GM18870 (cell line): ENCODE measurements at regions not wholly inside any gene's neighbourhood (a gene's known extent, or its start where the extent isn't known, plus 50 kb on each side); places are given as distances from the start of the nearest gene placed in this dataset.

Source experiments
- ATAC-seq: cut with Tn5 transposase; IDR thresholded peaks from one replicate; pipeline ENCODE4 v1.9.1; 2021; ENCODE audit warnings: moderate library complexity; ENCODE audit not compliant: unreplicated experiment

DNA sequence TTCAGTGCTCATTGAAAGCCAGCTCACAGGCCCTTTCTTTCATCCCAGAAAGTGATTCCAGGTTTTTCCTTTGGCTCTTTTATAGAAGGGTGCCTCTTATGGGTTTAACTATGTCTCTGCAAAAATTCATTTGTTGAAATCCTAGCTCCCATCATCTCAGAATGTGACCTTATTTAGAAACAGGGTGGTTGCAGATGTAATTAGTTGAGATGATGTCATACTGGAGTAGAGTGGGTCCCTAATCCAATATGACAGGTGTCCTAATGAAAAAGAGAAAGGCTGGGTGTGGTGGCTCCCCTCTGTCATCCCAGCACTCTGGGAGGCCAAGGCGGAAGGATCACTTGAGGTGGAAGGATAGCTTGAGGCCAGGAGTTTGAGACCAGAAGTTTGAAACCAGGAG is 64.2 kb upstream of the FAM20A start:
- ATAC-seq, result no peak

DNA sequence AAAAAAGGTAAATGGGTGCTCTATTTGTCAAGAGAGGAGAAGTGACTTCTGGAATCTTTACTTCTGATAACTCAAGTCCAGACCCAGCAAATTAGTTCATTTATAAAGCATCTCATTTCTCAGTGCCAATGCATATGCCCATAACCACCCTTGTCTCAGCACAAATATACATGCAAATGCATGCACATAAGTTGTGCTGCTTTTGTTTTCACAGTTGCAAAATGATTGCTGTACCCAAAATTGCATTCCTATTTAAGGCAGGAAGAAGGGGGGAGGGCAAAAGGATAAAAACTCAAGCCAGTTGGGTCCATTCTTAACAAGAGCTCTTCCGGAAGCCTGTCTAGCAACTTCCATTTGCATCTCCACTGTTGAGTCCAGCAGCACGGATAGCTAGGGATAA is 61.3 kb upstream of the FAM20A start:
- ATAC-seq, result no peak

DNA sequence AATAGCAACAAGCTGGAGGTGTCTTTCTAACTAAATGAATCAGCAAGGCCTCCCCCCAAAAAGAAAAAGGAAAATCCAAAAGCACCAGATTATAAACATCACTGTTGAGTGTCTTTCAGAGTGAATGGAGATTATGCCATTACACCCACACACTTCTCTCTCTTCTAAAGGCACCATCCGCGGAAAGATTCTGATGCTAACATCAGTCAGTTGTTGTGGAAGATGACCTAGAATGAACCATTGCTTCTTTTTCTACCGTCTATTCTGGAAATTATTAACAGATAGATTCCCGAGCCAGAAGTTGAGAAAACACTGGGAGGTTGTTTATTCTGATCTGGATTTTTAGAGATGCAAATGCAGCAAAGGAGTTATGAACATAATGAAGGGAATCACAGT is 60.9 kb upstream of the FAM20A start:
- ATAC-seq, result no peak

DNA sequence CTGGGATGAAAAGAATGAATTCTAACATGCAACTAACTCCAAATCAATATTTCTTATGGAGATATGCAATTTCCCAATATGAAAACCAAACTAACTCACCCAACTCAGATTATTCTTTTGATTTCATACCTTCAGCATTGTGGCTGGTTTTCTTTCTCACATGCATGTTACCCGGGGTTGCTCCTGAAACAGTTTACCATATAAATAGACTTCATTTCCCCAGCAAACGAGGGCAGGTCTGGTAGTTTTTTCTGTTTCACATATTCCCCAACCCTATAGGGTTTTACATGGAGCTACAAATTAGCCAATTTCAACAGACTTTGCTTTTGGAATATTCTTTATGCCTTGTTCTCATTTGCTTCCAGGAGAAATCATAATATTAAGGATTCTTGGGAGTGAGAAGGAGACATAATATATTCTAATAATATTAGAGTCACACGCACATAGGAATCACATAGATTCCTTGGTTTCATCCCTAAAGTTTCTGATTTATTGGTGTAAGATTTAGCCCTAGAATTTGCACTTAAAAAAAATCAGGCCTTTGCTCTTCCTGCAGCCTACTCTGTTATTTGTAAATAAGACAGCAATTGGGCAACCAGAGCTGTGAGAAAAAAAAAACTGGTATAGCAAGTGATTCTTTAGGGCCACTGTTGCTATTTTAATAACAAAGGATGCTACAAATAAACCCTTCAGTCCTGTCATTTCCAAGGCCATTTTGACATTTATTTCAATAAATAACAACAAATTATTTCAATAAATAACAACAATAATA is 60.3 kb upstream of the FAM20A start:
- ATAC-seq, result no peak

DNA sequence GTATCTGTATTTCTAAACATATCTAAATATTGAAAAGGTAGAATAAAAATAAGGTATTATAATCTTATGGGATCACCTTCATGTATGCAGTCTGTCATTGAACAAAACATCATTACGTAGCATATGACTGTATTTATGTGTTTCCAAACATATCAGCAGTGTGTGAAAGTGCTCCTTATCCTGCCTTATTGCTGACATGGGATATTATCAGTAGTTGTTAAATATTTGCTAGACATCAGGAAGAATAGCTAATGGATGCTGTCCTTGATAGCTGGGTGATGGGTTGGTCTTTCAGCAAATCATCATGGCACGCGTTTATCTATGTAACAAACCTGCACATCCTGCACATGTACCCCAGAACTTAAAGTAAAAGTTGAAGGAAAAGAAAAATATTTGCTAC is 59.1 kb upstream of the FAM20A start:
- no peak for ATAC-seq

DNA sequence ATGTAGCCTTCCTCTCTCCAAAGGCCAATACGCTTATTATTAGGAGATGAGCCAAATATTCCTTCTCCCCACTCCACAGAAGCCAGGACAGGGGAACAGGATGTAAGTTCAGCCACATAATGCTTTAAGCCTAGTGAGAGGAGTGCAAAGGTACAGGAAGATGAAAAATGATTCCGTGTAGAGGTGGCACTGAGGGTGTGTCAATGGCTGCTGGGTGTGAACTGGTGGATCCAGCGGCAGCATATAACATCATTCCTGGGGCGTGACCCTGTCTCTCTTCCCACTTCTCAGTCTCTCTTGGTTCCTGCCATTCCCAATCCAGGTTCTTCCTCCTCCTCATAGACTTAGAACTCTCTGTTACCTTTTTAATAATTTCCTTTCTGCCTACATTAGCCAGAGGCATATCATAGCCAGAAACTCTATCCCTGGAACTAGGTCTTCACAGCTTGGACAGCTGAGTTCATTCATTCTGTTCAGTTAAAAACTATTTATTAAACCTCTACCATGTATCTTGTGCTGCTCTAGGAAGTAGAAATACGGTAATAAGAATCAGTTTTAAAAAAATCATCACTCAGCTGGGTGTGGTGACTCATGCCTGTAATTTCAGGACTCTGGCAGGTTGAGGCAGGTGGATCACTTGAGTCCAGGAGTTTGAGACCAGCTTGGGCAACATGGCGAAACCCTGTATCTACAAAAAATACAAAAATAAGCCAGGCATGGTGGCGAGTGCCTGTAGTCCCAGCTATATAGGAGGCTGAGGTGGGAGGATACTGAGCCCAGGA is 58.0 kb upstream of the FAM20A start:
- ATAC-seq, result no peak

DNA sequence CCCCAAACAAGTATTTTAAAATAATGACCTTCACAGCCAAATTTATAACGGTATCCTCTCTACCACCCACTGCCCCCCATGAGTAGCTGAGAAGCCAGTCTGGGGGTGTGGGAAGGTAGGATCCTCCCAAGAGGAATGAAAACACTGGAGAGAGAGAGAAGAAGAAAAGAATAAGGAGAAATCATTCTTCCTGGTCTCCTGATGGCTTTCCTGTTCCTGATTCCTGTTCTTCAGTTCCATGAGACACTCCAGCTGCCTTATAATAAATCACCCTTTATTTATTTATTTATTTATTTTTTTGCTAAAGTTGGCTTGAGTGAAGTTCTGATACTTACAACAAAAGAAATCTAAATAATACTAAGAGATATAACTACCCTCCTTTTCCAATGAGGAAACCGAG is 56.4 kb upstream of the FAM20A start:
- no peak for ATAC-seq

DNA sequence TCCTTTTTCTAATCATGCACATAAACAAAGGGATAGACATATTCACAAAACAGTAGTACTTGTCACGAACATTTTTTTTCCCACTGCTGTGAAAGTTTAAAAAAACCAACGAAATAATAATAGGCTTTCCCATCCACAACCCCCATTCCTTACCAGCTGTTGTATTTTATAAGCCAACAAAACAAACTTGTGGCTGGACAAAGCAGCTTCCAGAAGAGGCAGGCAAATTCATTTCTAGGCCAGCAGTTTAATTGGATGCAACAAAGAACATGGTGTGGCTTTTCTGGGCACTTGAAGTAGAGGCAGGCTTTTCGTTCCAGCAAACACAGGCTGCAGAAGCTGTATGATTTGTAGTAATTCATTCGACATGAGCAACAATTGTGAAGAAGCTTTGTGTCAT is 56.0 kb upstream of the FAM20A start:
- no peak for ATAC-seq

DNA sequence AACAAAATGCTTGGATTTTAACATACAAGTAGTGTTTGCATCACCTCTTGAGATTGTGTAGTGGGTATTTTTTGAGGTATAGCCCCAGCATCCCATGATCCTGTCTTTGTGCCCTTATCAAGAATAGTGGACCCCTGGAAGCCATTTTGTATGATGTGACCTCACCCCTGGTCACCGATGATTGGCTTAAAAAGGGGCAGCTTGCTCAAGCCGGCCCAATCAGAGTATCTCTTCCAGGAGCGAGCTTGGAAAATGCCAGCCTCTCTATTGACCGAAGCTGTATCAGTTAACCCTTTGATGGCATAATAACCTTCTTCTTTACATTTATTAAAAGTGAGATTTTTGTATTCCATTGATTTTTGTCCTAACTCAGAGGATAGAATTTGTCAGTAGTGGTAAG is 55.5 kb upstream of the FAM20A start:
- no peak for ATAC-seq
